ENCODE measurements at regions not wholly inside any gene's neighbourhood (a gene's known extent, or its start where the extent isn't known, plus 50 kb on each side); places are given as distances from the start of the nearest gene placed in this dataset.

GRCh38 chr10:21238044-21238443 is 287.4 kb downstream of the SKIDA1 start:
- H3K4me3 ChIP-seq (ENCODE audit: low read depth, low read length) = no peak overlapping the region
- no peak for TF ChIP-seq CTCF (IDR thresholded peaks at IDR 0.05; ENCODE audit: low read depth, low read length)

GRCh38 chr10:21234761-21235160 is 290.7 kb downstream of the SKIDA1 start:
- no peak for TF ChIP-seq CTCF (IDR thresholded peaks at IDR 0.05; ENCODE audit: low read depth, low read length)

GRCh38 chr10:21230219-21230618 is 295.3 kb downstream of the SKIDA1 start:
- no peak for TF ChIP-seq CTCF (IDR thresholded peaks at IDR 0.05; ENCODE audit: low read depth, low read length)
- no peak overlapping the region for H3K4me3 ChIP-seq (ENCODE audit: low read depth, low read length)

More at GRCh38 chr10:21234761-21235160, 290.7 kb downstream of the SKIDA1 start:
- H3K4me3 ChIP-seq (ENCODE audit: low read depth, low read length) = no peak overlapping the region

- no peak for TF ChIP-seq CTCF (IDR thresholded peaks at IDR 0.05; ENCODE audit: low read depth, low read length)
- H3K4me3 ChIP-seq (ENCODE audit: low read depth, low read length) = no peak overlapping the region
These were observed 307.6 kb downstream of the SKIDA1 start for GRCh38 chr10:21217748-21218367.

- H3K4me3 ChIP-seq (ENCODE audit: low read depth, low read length) = no peak overlapping the region
- TF ChIP-seq CTCF (IDR thresholded peaks at IDR 0.05; ENCODE audit: low read depth, low read length) = no peak
These were observed 308.4 kb downstream of the SKIDA1 start for GRCh38 chr10:21217107-21217506.

GRCh38 chr10:21214329-21214728 is 311.2 kb downstream of the SKIDA1 start:
- H3K4me3 ChIP-seq (ENCODE audit: low read depth, low read length) = no peak overlapping the region
- TF ChIP-seq CTCF (IDR thresholded peaks at IDR 0.05; ENCODE audit: low read depth, low read length) = no peak

GRCh38 chr10:21213381-21213780 is 312.1 kb downstream of the SKIDA1 start:
- no peak overlapping the region for H3K4me3 ChIP-seq (ENCODE audit: low read depth, low read length)
- TF ChIP-seq CTCF (IDR thresholded peaks at IDR 0.05; ENCODE audit: low read depth, low read length) = no peak

All from WI38 (cell line).